ENCODE measurements at regions not wholly inside any gene's neighbourhood (a gene's known extent, or its start where the extent isn't known, plus 50 kb on each side); places are given as distances from the start of the nearest gene placed in this dataset.
"Not testable (repeated sequence)": the region's sequence is repeated elsewhere in the genome, so short reads cannot be mapped to it uniquely, and the experiment has no call there.

DNA sequence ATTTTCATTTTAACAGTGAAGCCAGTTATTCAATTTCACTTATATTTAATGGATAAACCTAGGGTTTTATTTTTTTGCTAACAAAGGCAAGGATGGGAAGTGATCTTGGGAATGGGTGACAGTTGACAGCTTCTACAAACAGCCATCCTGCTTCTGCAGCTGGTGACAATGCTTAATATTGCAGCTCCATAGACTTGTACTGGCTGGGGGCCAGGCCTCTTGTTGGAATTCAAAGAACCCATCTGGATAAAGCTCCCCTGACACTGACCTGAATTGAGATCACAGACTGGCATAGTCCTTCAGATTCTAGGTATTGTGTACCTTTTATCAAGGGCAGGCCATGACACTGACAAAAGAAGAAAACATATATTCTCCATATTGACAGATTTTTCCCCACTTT lies 664.6 kb upstream of the FOXG1 start:
- DNase-seq (ENCODE audit: low read depth in 3 of 3), result no peak

DNA sequence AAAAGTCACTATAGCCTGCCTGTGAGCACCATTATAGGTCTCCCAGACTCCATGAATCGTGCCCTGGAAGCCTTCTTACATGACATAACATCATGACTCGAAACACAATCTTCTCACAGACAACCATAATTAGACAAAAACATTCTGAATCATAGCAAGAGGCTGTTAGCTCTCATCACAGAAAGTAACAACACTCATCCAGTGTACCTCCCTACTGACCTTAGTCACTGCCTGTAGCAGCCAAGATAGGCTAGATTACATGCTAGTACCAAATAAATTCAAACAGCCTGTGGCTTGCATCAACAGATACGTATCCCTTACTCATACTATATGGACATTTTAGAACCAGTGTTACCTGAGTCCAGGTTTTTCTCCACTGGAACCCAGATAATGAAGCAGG lies 663.8 kb upstream of the FOXG1 start:
- no peak for DNase-seq (ENCODE audit: low read depth in 3 of 3)

GRCh38 chr14:28113311-28113710 lies 653.3 kb upstream of the FOXG1 start:
- no peak for DNase-seq (ENCODE audit: low read depth in 3 of 3)

- DNase-seq (ENCODE audit: low read depth in 3 of 3), result no peak
Observed at GRCh38 chr14:28116716-28117115, 649.9 kb upstream of the FOXG1 start.

GRCh38 chr14:28119849-28120248 lies 646.7 kb upstream of the FOXG1 start:
- no peak for DNase-seq (ENCODE audit: low read depth in 3 of 3)

- no peak for DNase-seq (ENCODE audit: low read depth in 3 of 3)
Observed at GRCh38 chr14:28120391-28120790, 646.2 kb upstream of the FOXG1 start.

GRCh38 chr14:28121512-28122297 lies 644.9 kb upstream of the FOXG1 start:
- DNase-seq (ENCODE audit: low read depth in 3 of 3), result no peak

- DNase-seq (ENCODE audit: low read depth in 3 of 3), result no peak
Observed at GRCh38 chr14:28130610-28131284, 635.8 kb upstream of the FOXG1 start.

DNA sequence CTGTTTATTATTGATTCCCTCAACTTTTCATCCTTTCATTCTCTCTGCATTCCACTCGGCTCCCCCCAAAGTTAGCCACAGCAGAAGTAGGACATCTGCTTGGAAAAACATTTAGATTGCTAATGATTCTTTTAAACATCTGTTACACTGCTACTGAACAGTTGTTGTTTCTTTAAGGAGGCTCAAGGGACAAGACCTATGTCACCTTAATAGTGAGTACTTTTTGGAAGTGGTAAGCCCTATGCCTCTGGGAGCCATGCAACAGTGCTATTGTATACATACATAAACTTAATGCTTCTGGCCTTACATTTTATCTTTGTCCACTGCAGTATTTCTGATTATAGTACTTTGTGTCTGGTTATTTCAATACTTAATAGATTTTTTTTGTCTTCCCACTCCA lies 628.2 kb upstream of the FOXG1 start:
- DNase-seq (ENCODE audit: low read depth in 3 of 3), result no peak

GRCh38 chr14:28141662-28142061 lies 624.9 kb upstream of the FOXG1 start:
- no peak for DNase-seq (ENCODE audit: low read depth in 3 of 3)

DNA sequence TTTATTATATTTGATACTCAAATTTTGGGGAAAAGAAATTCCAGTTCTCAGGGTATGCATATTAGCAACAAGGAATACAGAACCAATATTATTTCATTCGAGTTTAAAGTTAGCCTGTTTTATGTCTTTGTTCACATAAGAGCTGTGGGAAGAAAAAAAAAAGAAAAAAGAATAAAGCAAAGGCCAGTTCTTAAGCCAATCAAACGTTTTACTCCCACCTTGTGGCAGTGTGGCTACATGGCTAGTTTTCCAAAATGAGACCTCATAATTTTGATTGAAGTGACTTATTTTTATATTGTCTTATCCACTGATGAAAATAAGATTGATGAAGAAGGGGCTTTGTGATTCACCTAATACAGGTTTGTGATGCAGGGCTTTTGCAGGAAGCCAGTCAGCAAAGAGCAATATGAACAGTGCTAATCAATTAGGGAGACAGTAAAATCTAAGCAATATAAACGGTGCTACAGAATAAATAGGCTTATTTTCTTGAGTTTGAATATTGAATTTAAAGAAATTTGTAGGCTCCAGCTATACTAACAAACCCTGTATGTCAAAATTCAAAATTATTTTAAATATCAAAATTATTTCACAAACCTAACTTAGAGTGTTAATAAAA lies 624.1 kb upstream of the FOXG1 start:
- no peak for DNase-seq (ENCODE audit: low read depth in 3 of 3)

DNA sequence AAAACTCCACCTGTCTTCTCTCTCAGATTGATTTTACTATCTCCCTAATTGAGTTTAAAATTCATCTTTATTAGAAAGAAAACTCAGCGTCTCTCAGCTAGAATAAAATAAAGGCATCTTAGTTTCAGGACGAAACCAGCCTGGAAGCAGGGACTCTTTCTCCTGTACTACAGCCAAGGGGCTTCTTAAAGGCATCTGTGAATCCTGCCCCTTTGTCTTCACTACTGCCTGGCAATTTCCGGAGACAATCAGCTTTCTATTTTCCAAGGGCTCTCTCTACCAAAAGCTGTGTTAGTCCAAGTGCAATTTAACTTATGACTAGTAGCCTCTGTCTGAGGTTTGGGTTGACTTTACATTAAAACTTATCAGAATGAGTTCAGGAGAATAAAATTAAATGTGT lies 623.3 kb upstream of the FOXG1 start:
- no peak for DNase-seq (ENCODE audit: low read depth in 3 of 3)

- DNase-seq (ENCODE audit: low read depth in 3 of 3), result no peak
Observed at GRCh38 chr14:28151926-28152325, 614.7 kb upstream of the FOXG1 start.

GRCh38 chr14:28152453-28153044 lies 614.0 kb upstream of the FOXG1 start:
- no peak for DNase-seq (ENCODE audit: low read depth in 3 of 3)

DNA sequence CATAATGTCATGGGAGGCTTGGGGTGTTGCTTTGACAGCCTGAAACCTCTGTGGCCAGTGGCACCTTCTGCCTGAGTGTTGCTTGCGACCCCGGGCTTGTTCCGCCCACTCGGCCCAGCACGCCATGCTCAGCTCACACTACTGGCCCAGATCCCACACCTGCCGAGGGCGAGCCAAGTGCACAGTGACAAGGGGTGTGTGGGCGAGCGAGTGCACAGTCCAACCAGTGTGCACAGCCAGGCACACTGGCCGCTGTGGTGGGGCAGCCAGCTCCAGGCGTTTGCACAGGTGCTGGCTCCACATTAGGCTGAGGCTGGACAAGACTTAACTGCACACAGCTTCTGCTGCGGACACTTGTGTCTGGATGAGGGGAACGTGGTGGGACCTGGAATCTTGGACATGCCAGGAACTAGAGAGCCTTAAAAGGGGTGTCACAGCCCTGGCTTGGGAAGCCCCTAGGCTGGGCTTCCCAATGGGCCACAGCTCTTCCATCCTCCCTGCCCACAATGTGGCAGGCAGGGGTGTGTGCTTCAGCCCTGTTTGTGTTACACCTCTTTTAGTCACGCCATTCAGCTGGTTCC lies 609.2 kb upstream of the FOXG1 start:
- DNase-seq (ENCODE audit: low read depth in 3 of 3), result no peak

GRCh38 chr14:28157887-28158791 lies 608.4 kb upstream of the FOXG1 start:
- no peak for DNase-seq (ENCODE audit: low read depth in 3 of 3)

DNA sequence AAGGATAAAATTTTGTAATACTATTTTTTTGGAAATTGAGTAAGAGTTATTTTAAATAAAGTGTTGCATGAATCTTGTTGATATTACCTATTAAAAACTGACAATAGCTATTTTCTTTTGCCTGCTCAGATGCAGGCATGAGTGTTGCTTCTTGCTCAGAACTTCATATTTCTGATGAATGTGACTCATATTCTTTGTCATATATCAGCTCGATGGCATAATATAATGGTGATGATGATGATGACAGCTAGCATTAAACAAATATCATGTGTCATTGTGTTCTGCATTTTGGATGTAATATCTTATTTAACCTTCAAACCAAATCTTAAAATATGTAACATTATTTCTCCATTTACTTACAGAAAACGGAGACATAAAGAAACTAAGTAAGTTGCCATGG lies 605.5 kb upstream of the FOXG1 start:
- DNase-seq (ENCODE audit: low read depth in 3 of 3), result no peak

DNA sequence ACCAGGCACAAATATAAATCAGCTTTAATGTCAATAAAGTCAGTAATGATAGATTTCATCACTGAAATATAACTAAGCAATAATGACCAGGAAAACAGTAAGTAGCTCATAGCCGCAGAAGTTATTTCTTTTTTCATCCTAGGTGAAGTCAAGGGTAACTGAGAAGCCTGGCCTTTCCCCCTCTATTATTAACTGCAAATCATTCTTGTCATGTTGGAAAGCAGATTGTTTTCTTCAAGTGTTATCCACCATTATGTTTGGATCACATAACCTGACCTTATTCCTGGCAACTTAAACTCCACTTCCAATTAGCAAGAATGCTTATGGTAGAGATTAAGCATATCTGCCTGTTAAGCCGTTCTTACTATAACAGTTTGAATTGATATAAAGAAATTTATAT lies 603.4 kb upstream of the FOXG1 start:
- no peak for DNase-seq (ENCODE audit: low read depth in 3 of 3)

- no peak for DNase-seq (ENCODE audit: low read depth in 3 of 3)
Observed at GRCh38 chr14:28163897-28164296, 602.7 kb upstream of the FOXG1 start.

- not testable (repeated sequence) for DNase-seq (ENCODE audit: low read depth in 3 of 3)
Observed at GRCh38 chr14:28187902-28188830, 578.4 kb upstream of the FOXG1 start.

All from stimulated activated CD4-positive, alpha-beta T cell treated with anti-CD3 and anti-CD28 coated beads, TNF-alpha, amount 100 ng/mL, for 24 hours (primary cell).